GM18511 (cell line): ENCODE measurements at regions not wholly inside any gene's neighbourhood (a gene's known extent, or its start where the extent isn't known, plus 50 kb on each side); places are given as distances from the start of the nearest gene placed in this dataset.
"Not testable (repeated sequence)": the region's sequence is repeated elsewhere in the genome, so short reads cannot be mapped to it uniquely, and the experiment has no call there.

Source experiments
- ATAC-seq: cut with Tn5 transposase; IDR thresholded peaks from one replicate; pipeline ENCODE4 v1.9.1; 2021; ENCODE audit warnings: mild to moderate bottlenecking, moderate library complexity; ENCODE audit not compliant: unreplicated experiment

GRCh38 chr11:90744169-90744568, 521.3 kb upstream of the CHORDC1 start:
- no peak for ATAC-seq

DNA sequence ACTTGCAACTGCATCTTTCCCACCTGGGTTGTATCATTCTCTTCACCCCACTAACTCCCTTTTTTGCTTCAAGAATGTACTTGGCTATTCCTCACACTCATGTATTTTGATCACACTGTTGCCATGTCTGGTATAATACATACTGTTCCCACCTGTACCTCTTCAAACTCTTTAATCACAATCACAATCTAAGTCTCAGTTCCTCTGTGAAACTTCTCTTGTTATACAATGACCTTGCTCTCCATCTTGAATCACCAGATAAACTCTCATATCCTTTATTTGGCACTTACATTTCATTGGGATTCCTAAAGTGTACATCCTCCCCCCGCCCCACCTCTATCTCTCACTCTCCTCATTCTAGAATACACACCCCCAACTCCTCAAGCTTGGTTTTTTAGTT, 516.0 kb upstream of the CHORDC1 start:
- ATAC-seq = no peak

GRCh38 chr11:90737444-90738050, 514.7 kb upstream of the CHORDC1 start:
- ATAC-seq = no peak

- no peak for ATAC-seq
Measured at GRCh38 chr11:90732486-90732885, 509.6 kb upstream of the CHORDC1 start.

DNA sequence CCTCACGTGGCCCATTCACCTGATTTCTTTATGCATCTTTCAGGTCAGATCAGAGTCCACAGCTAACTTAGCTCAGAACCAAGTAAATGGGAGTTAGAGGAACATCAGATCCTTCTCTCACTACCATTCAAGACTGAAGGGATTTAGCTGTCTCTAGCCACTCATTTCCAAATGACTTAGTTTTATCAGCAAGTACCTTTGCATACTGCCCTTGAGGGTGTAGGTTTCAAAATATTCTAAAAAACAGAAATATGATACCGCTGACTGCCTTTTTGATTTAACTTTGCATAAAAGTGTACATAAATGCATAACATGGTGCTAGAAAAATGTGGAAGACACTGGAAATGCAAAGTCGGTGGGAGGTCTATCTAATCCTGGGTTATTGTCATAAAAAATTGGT, 500.6 kb upstream of the CHORDC1 start:
- no peak for ATAC-seq

DNA sequence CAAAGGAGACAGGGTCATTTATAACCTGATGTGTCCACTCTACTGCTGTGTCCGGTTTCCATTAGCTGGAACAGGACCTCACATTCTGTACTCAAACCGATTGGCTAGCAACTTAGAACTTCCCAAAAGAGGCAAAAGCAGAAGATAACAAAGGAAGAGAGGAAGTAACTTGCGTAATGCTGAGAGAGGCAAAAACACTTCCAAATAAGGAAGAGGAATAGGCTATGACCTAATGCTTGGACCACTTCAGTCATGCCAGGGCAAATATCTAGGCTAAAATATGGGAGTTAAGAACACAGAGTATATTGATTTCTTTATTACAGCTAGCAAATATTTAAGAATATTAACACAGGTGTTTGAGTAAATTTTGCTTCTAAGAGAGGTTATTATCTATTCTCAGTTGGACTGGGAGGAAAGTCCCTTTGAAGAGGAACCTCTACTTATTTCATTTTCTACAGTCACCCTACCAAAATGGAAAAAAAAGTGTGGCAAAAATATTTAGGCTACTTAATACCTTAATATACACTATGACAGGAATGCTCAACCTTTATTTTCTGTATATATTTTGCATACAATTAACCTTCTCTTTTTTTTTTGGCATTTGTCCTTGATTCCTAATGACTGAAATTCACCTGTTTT, 499.8 kb upstream of the CHORDC1 start:
- ATAC-seq = no peak

GRCh38 chr11:90717522-90717921, 494.7 kb upstream of the CHORDC1 start:
- ATAC-seq = no peak

GRCh38 chr11:90705661-90706060, 482.8 kb upstream of the CHORDC1 start:
- no peak for ATAC-seq

DNA sequence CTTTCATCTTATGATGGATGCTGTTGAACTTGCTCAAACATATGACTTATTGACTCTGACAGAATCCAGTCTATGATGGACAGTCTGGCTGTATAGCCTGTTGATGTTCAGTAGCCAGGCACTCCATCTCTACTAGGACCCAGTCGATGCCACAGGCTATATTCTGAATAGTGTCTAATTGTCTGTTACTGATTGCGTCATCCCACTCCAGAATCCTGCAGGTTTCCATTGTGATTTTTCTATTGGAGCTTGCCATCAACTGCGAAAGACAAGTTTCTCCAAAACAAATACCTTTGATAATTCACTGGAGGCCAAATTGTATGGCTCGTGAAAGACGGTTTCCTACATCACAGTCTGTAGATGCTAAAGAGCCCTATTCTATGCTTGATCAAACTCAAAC, 481.7 kb upstream of the CHORDC1 start:
- no peak for ATAC-seq

- no peak for ATAC-seq
Measured at GRCh38 chr11:90701716-90702115, 478.9 kb upstream of the CHORDC1 start.

DNA sequence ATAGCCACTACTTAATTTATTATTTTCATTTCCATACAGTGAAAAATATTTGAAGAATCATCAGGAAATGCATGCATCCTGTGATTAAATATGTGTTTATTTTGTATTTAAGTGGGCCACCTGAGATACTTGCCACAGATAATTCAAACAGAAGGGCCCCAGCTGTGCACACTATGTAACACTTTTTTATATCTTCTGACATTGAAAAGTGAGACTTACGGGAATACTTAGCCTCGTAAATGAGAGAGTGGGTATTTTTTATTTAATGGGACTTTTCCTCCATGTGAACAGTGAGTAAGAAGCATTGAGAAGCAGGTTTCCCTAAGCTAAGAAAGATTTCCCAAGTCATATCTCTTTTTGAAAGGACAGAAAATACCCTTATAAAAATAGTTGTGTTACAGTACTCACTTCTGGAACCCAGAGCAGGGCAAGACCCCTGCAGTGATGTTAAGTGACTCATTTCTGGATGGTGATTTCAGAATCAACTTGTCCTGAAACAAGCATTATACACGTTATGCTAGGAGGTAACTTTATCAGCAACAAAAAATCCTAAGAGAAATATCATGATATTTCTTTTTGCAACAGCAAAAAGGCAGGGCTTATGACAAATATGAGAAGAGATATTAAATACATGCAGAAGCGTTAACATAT, 478.1 kb upstream of the CHORDC1 start:
- ATAC-seq = peak; percentile 90

DNA sequence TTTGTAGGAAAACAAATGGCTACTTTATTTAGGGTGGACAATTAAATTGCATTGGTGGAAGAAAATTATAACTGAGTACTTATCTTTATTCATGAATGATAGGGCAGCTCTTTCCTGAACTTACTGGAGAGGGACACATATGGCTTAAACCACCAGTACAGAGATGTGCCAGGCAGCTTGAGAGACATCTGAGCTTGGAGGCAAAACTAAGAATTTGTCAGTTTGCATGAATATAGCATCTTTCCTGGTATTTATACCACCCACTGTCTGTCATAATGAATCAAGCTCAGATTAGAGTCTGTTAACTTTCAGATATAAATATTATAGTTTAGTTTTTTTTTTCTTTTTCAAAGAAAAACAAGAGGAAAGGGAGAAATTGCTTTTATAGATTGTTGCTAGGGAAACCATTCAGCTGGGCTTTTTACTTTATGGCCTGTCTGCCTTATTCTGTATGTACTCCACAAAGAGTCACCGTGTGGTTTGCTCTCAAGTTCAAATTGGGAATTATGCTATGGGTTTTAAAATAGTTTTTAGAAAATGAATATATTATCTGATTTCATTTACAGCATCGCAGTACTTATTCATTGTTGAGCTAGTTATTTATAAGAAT, 477.0 kb upstream of the CHORDC1 start:
- no peak for ATAC-seq

GRCh38 chr11:90698238-90698637, 475.4 kb upstream of the CHORDC1 start:
- ATAC-seq = no peak

- ATAC-seq = not testable (repeated sequence)
Measured at GRCh38 chr11:90675496-90675895, 452.6 kb upstream of the CHORDC1 start.

- ATAC-seq = no peak
Measured at GRCh38 chr11:90669094-90669493, 446.2 kb upstream of the CHORDC1 start.

DNA sequence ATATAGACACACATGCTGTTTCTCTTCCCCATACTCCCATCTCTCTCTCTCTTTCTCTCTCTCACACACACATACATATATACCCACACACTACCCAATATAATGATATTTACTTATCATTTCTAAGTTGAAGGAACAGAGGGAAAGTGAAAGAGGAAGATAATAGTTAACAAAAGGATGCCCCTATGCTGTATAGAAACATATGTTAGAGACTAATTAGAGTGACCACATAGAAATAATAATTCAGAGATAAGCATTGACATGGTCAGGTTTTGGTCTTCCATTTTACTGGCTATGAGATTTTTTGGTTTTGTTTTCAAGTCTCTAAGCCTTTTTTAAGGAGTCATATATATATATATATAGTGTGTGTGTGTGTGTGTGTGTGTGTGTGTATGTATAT, 445.7 kb upstream of the CHORDC1 start:
- no peak for ATAC-seq

DNA sequence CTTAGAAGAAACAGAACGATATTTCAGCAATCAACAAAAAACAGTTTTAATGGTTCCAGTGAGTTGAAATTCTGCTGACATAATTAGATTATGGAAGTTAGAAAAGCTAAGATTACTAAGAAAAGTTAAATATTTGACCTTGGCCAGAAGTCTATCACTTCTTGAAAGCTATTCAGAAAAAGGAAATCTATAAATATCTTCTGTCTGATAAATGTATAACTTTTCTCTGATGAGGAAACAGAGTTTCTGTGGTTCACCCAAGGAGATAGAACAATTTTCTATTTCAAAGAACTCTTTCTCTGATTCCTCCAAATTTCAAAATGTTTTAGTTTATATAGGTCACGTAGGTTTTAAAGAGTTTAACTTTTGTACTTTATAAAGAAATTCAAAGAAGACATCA, 438.4 kb upstream of the CHORDC1 start:
- peak; percentile 85 for ATAC-seq

DNA sequence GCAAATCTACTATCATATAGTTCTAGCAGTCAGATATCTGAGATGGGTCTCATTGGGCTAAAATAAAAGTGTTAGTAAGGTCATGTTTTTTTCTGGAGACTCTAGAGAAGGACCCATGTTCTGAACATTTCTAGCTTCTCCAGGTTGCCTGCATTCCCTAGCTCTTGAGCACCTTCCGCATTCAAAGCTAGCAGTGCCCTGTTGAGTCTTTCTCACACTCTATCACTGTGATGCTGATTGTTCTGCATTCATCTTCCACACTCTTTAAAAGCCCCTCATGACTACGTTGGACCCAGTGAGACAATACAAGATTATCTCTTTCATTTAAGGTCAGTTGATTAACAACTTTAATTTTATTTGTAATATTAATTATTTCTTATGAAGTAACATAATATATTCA, 433.3 kb upstream of the CHORDC1 start:
- no peak for ATAC-seq

DNA sequence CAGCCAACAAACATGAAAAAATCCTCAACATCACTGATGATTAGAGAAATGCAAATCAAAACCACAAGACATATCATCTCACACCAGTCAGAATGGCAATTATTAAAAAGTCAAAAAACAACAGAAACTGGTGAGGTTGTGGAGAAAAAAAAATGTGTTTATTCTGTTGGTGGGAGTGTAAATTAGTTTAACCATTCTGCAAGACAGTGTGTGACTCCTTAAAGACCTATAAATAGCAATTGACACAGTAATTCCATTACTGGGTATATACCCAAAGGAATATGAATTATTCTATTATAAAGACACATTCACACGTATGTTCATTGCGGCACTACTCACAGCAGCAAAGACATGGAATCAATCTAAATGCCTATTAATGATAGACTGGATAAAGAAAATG, 427.3 kb upstream of the CHORDC1 start:
- no peak for ATAC-seq

GRCh38 chr11:90646706-90647105, 423.9 kb upstream of the CHORDC1 start:
- no peak for ATAC-seq

- ATAC-seq = no peak
Measured at GRCh38 chr11:90646266-90646665, 423.4 kb upstream of the CHORDC1 start.

DNA sequence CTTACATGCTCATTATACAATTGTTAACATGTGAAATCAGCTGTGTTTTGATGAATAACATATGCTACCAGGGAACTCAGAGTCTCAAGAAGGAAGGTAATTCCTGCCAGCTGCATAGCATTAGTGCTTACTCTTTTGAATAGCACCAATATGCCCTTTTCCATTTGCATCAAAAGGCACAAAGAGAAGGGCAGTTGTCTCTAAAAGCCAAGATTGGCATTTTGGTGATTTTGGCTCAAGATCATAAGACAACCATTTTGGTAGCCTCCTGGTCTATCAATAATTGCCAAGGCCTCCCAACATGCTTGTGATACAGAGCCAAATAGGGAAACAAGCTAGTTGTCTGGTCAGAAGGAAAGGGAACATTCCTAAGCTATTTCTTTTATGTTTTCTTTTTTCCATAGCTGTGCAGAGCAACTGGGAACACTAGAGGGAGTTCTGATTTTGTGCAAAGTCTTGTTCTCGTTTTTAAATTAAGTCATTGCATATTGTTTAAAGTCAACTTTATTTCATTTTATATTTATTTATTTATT, 416.7 kb upstream of the CHORDC1 start:
- ATAC-seq = no peak
